HepG2 (cell line): ENCODE measurements at regions not wholly inside any gene's neighbourhood (a gene's known extent, or its start where the extent isn't known, plus 50 kb on each side); places are given as distances from the start of the nearest gene placed in this dataset.

Source experiments
- ATAC-seq: fragments of 200-7000 bp; cut with Tn5 transposase; 3 replicates; pipeline ENCODE4 v1.9.1; 2020; ENCODE audit warnings: mild to moderate bottlenecking, moderate library complexity
- BruUV-seq: library from RNA; stranded (reverse); fragments of 400-500 nt; replicated peaks from 2 replicates; lab custom pipeline; 2021; lab: Mats Ljungman, UMichigan
- CTCF ChIA-PET: fragments of 300-600 bp; formaldehyde crosslinking; extraction: SDS; loops from one replicate; lab custom pipeline; 2021; ENCODE audit warnings: low total read pairs, inconsistent platforms, low intra/inter-chr PET ratio; lab: Yijun Ruan, JAX
- POLR2A ChIA-PET: fragments of 350-600 bp; sonication (Branson Sonifier 250); formaldehyde crosslinking; loops from one replicate; lab custom pipeline; 2020; ENCODE audit warnings: antibody characterized with exemption, inconsistent platforms; lab: Yijun Ruan, JAX
- DNase-seq: peaks from one replicate; pipeline ENCODE4 v3.0.0-alpha.2; 2015; ENCODE audit warnings: low spot score
- FAIRE-seq: peaks from 3 replicates; lab custom pipeline; 2011; peaks lifted over from hg19 to GRCh38; lab: Jason Lieb, UNC
- H2AFZ ChIP-seq: one replicate; pipeline ENCODE4 v1.6.1; 2011; ENCODE audit warnings: low read length, inconsistent platforms
- H3K27ac ChIP-seq: fragments of 300-600 bp; 3 replicates; pipeline ENCODE4 v1.8.0; 2011; ENCODE audit warnings: mixed run types, mild to moderate bottlenecking, mixed read lengths, low read length, inconsistent platforms; ENCODE audit not compliant: insufficient read depth; ENCODE audit errors: extremely low read length
- H3K27me3 ChIP-seq, 2 experiments: fragments of 200-600 bp in 1 of 2; 2 replicates in 1 of 2; 3 replicates in 1 of 2; pipeline versions ENCODE4 v1.6.0 to v1.8.0; 2011; ENCODE audit warnings: low read length in 2 of 2, mild to moderate bottlenecking in 2 of 2, moderate library complexity in 2 of 2, inconsistent platforms in 1 of 2; ENCODE audit not compliant: insufficient read depth in 2 of 2, control insufficient read depth in 1 of 2
- H3K36me3 ChIP-seq, 2 experiments: fragments of 200-600 bp in 1 of 2; replicated peaks in 1 of 2; 2 replicates in 1 of 2; 3 replicates in 1 of 2; pipeline versions ENCODE4 v1.5.1 to v1.8.0; 2011; ENCODE audit warnings: low read length in 2 of 2, inconsistent platforms in 1 of 2; ENCODE audit not compliant: insufficient read depth in 2 of 2, control insufficient read depth in 1 of 2
- H3K4me1 ChIP-seq: 2 replicates; pipeline ENCODE4 v1.5.1; 2012; ENCODE audit warnings: low read length, inconsistent platforms; ENCODE audit not compliant: insufficient read depth
- H3K4me2 ChIP-seq: 2 replicates; pipeline ENCODE4 v1.6.0; 2011; ENCODE audit warnings: low read depth, low read length, inconsistent platforms
- H3K4me3 ChIP-seq, 3 experiments: fragments of 200-600 bp in 1 of 3; sonication (generic), shearing (Covaris generic) in 1 of 3; replicated peaks in 1 of 3; 2 replicates each; pipeline ENCODE4 v1.5.1; 2011 to 2016; ENCODE audit warnings: low read length in 3 of 3, inconsistent platforms in 2 of 3, low read depth in 2 of 3, mild to moderate bottlenecking in 2 of 3, control low read depth in 1 of 3, mixed read lengths in 1 of 3; ENCODE audit not compliant: insufficient read depth in 1 of 3
- H3K79me2 ChIP-seq: one replicate; pipeline ENCODE4 v1.6.1; 2011; ENCODE audit warnings: low read length, inconsistent platforms; ENCODE audit not compliant: insufficient read depth
- H3K9ac ChIP-seq: 2 replicates; pipeline ENCODE4 v1.6.0; 2011; ENCODE audit warnings: mild to moderate bottlenecking, low read depth, low read length, inconsistent platforms; ENCODE audit not compliant: insufficient read depth
- H3K9me3 ChIP-seq: 2 replicates; pipeline ENCODE4 v1.5.1; 2012; ENCODE audit warnings: mild to moderate bottlenecking, low read length
- H4K20me1 ChIP-seq: 2 replicates; pipeline ENCODE4 v1.6.0; 2011; ENCODE audit warnings: inconsistent platforms, mild to moderate bottlenecking, low read length, moderate library complexity; ENCODE audit not compliant: insufficient read depth
- ATF2 ChIP-seq: sonication (generic); formaldehyde crosslinking; IDR thresholded peaks from 2 replicates; pipeline ENCODE4 v1.4.0; 2020; ENCODE audit warnings: missing genetic modification reagents
- CENPBD1 ChIP-seq: sonication (generic); formaldehyde crosslinking; IDR thresholded peaks from 2 replicates; pipeline ENCODE4 v1.8.0; 2022; ENCODE audit warnings: missing genetic modification reagents, low read depth, mild to moderate bottlenecking, borderline replicate concordance
- KLF6 ChIP-seq: IDR thresholded peaks from 2 replicates; pipeline ENCODE4 v1.8.0; 2016; ENCODE audit warnings: missing biosample characterization, missing genetic modification reagents
- MIER2 ChIP-seq: IDR thresholded peaks from 2 replicates; pipeline ENCODE4 v1.6.1; 2016; ENCODE audit warnings: missing biosample characterization, missing genetic modification reagents
- NR1H2 ChIP-seq: sonication (generic); formaldehyde crosslinking; IDR thresholded peaks from 2 replicates; pipeline ENCODE4 v1.8.1; 2022; ENCODE audit warnings: low read depth, missing genetic modification reagents, borderline replicate concordance
- ONECUT2 ChIP-seq: sonication (generic); formaldehyde crosslinking; IDR thresholded peaks from 2 replicates; pipeline ENCODE4 v1.4.0; 2020; ENCODE audit warnings: missing genetic modification reagents
- RERE ChIP-seq: IDR thresholded peaks from 2 replicates; pipeline ENCODE4 v1.6.1; 2016; ENCODE audit warnings: low read depth, missing genetic modification reagents, missing compliant biosample characterization
- SNRNP70 ChIP-seq: fragments of 200-400 bp; formaldehyde crosslinking; IDR thresholded peaks from 2 replicates; pipeline ENCODE4 v1.6.1; 2017; ENCODE audit warnings: mild to moderate bottlenecking, low read depth, low read length, moderate library complexity
- TCF7 ChIP-seq: sonication (generic); IDR thresholded peaks from 2 replicates; pipeline ENCODE4 v1.6.1; 2016; ENCODE audit warnings: antibody characterized with exemption, low read depth
- TOE1 ChIP-seq: sonication (generic); formaldehyde crosslinking; IDR thresholded peaks from 2 replicates; pipeline ENCODE4 v1.4.0; 2020; ENCODE audit warnings: mild to moderate bottlenecking, missing genetic modification reagents
- WIZ ChIP-seq: sonication (generic); formaldehyde crosslinking; IDR thresholded peaks from 2 replicates; pipeline ENCODE4 v1.5.1; 2020; ENCODE audit warnings: mild to moderate bottlenecking, missing genetic modification reagents
- ZBTB7B ChIP-seq: sonication (generic); formaldehyde crosslinking; IDR thresholded peaks from 2 replicates; pipeline ENCODE4 v1.4.0; 2020; ENCODE audit warnings: missing genetic modification reagents
- ZNF124 ChIP-seq: sonication (generic); formaldehyde crosslinking; IDR thresholded peaks from 2 replicates; pipeline ENCODE4 v1.4.0; 2020; ENCODE audit warnings: missing genetic modification reagents
- ZNF138 ChIP-seq: sonication (generic); formaldehyde crosslinking; IDR thresholded peaks from 2 replicates; pipeline ENCODE4 v1.5.0; 2020; ENCODE audit warnings: mild to moderate bottlenecking, low read depth, missing genetic modification reagents
- ZNF33B ChIP-seq: sonication (generic); formaldehyde crosslinking; IDR thresholded peaks from 2 replicates; pipeline ENCODE4 v1.5.1; 2020; ENCODE audit warnings: mild to moderate bottlenecking, missing genetic modification reagents
- ZNF414 ChIP-seq: sonication (generic); formaldehyde crosslinking; IDR thresholded peaks from 2 replicates; pipeline ENCODE4 v1.5.0; 2020; ENCODE audit warnings: missing genetic modification reagents
- ZNF546 ChIP-seq: sonication (generic); formaldehyde crosslinking; conservative IDR thresholded peaks from 2 replicates; pipeline ENCODE4 v1.8.1; 2023; ENCODE audit warnings: mild to moderate bottlenecking, missing genetic modification reagents
- ZNF605 ChIP-seq: sonication (generic); formaldehyde crosslinking; IDR thresholded peaks from 2 replicates; pipeline ENCODE4 v1.8.0; 2022; ENCODE audit warnings: mild to moderate bottlenecking, missing genetic modification reagents
- whole genome bisulfite sequencing: methylation state at CpG from one replicate; pipeline ENCODE4 v1.1.6; 2017; ENCODE audit warnings: low lambda C conversion rate; 5-methylcytosine and 5-hydroxymethylcytosine counted together
- in situ Hi-C: cut with HindIII; loops from 2 replicates; pipeline ENCODE4 v1.10.0; 2017; ENCODE audit warnings: low pct_unique_long_range_greater_than_20kb; ENCODE audit not compliant: extremely low pct_ligation_motif_present
- intact Hi-C: fragments of 100-400 bp; cut with micrococcal nuclease; formaldehyde crosslinking; loops from one replicate; pipeline ENCODE4 v1.10.0; 2022; ENCODE audit not compliant: unreplicated experiment

GRCh38 chr6:149227796-149228195, 89.7 kb upstream of the TAB2 start:
- no peak for ATAC-seq

More at GRCh38 chr6:149227796-149228195, 89.7 kb upstream of the TAB2 start:
- no TSS peak for BruUV-seq
- Histone ChIP-seq H3K9ac (no peak overlapping the region), H3K79me2 (no peaks in the 10 kb centered on the region), H3K27me3 (peaks cover 0 to 34% of the 10 kb centered on the region in 2 experiments; a peak in 4 of 5 replicates), H3K4me3 (no peak overlapping the region), H3K27ac (no peak overlapping the region), H3K9me3 (no peaks in the 10 kb centered on the region), H3K36me3 (no peaks in the 10 kb centered on the region), H3K4me1 (peaks cover 30% of the 10 kb centered on the region), H4K20me1 (no peaks in the 10 kb centered on the region), H3K4me2 (no peak overlapping the region), H2AFZ (no peak overlapping the region)
- FAIRE-seq (no peak), DNase-seq (no peak)
- in situ Hi-C loops (no loop called here), intact Hi-C loops (no loop called here)
- TF ChIP-seq ZNF605 (CRISPR knock-in tag) (no peak), WIZ (CRISPR knock-in tag) (no peak), ONECUT2 (CRISPR knock-in tag) (no peak), CENPBD1 (CRISPR knock-in tag) (no peak), TOE1 (CRISPR knock-in tag) (no peak), RERE (CRISPR knock-in tag) (no peak), KLF6 (CRISPR knock-in tag) (no peak), SNRNP70 (no peak), ZNF138 (CRISPR knock-in tag) (no peak), TCF7 (no peak), NR1H2 (no peak), ATF2 (CRISPR knock-in tag) (no peak), ZNF124 (CRISPR knock-in tag) (no peak), ZBTB7B (CRISPR knock-in tag) (no peak), ZNF414 (CRISPR knock-in tag) (no peak), ZNF33B (CRISPR knock-in tag) (no peak), MIER2 (CRISPR knock-in tag) (no peak), ZNF546 (CRISPR knock-in tag) (no peak)
- ChIA-PET POLR2A (no interaction called here), CTCF (no interaction called here)
- WGBS = 31% methylated on average over 5 of the region's 5 CpGs
